ENCODE measurements at regions not wholly inside any gene's neighbourhood (a gene's known extent, or its start where the extent isn't known, plus 50 kb on each side); places are given as distances from the start of the nearest gene placed in this dataset.
"Not testable (repeated sequence)": the region's sequence is repeated elsewhere in the genome, so short reads cannot be mapped to it uniquely, and the experiment has no call there.

- DNase-seq (ENCODE audit: low spot score); FAIRE-seq: not testable (repeated sequence)
These were observed 1710.6 kb downstream of the TP53TG3F start for GRCh38 chr16:35170061-35170460.

GRCh38 chr16:35170610-35171009 lies 1711.2 kb downstream of the TP53TG3F start:
- no peak for DNase-seq (ENCODE audit: low spot score)
- no peak for FAIRE-seq

DNA sequence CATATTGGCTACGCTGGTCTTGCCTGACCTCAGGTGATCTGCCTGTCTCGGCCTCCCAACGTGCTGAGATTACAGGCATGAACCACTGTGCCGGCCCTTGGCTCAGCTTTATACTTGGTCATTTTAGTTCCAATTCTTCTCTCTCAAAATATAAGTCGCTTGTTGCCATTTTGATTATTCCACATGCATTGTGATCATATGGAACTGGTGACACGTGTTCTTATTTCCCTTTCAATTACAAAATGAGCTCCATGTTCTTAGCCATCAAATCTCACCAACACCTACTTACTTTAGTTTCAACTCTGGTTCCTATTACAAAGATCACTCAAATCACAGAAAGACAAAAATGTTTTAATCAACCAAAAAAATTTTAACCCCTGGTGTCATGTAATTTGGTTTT lies 1711.7 kb downstream of the TP53TG3F start:
- DNase-seq (ENCODE audit: low spot score) (no peak), FAIRE-seq (no peak)

- FAIRE-seq = no peak
- DNase-seq (ENCODE audit: low spot score) = no peak
These were observed 1713.9 kb downstream of the TP53TG3F start for GRCh38 chr16:35173295-35173694.

- FAIRE-seq (no peak), DNase-seq (ENCODE audit: low spot score) (no peak)
These were observed 1714.6 kb downstream of the TP53TG3F start for GRCh38 chr16:35174016-35174415.

GRCh38 chr16:35176449-35176848 lies 1717.0 kb downstream of the TP53TG3F start:
- FAIRE-seq (no peak), DNase-seq (ENCODE audit: low spot score) (no peak)

GRCh38 chr16:35177851-35178250 lies 1718.4 kb downstream of the TP53TG3F start:
- no peak for FAIRE-seq
- no peak for DNase-seq (ENCODE audit: low spot score)

GRCh38 chr16:35180970-35181369 lies 1721.6 kb downstream of the TP53TG3F start:
- DNase-seq (ENCODE audit: low spot score) (no peak), FAIRE-seq (no peak)

DNA sequence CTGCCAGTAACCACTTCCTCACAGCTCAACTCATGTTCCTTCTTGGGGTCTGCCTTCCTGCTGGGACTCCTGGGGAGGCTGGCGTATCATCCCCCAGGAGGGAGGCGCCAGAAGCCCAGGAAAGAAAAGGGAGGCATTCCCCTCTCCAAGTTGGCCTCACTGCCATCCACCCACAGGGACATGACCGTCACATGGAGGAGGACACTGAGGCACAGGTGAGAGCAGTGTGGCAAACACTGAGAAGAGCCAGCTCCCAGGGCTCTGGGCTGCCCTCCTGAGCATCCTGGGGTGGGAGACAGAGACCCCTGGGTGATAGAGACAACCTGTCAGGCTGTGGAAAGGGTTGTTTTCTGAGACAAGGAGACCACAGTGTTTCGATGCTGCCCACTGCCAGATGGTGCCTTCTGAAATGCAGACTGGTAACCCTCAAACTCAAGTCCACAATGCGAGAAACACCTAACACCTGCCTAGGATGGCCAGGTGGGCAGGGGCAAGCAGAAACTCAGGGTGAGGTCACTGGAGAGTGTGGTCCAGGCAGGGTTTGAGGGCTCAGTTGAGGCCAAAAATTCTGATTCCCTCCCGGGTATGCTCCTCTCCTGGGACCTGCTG lies 1722.1 kb downstream of the TP53TG3F start:
- DNase-seq (ENCODE audit: low spot score) (no peak), FAIRE-seq (no peak)

DNA sequence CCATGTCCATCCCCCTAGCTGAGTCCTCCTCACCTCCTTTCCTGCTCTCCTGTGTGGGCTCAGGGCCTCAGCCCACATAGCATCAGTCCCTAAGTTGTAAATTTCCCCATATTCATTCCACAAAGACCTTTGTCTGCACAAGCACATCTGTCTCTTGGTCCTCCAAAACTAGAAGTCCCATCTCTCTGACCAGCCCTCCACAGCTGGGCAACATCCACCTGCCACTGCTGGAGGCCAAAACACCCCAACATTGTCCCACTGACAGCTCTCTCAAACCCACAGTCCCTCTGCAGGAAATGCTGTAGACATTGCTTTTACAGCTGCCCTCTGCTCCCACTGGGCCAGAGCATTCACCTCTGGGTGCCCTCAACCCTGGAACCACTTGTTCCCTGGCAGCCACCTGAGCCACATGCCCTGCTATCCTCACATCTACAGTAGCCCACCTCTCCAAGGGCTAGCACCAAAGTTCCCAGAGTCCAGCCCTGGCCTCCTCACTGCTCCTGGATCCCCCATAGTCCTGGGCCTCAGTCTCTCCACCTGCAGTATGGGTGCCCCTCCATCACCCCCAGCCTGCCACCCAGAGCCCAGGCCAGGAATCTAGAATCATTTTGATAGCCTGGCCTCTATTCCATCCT lies 1722.7 kb downstream of the TP53TG3F start:
- no peak for DNase-seq (ENCODE audit: low spot score)
- no peak for FAIRE-seq

- FAIRE-seq = no peak
- no peak for DNase-seq (ENCODE audit: low spot score)
These were observed 1723.6 kb downstream of the TP53TG3F start for GRCh38 chr16:35182943-35183550.

- no peak for FAIRE-seq
- DNase-seq (ENCODE audit: low spot score) = no peak
These were observed 1725.0 kb downstream of the TP53TG3F start for GRCh38 chr16:35184356-35184870.

GRCh38 chr16:35185366-35186044 lies 1726.1 kb downstream of the TP53TG3F start:
- FAIRE-seq = no peak
- DNase-seq (ENCODE audit: low spot score) = no peak

- DNase-seq (ENCODE audit: low spot score) (no peak), FAIRE-seq (no peak)
These were observed 1726.8 kb downstream of the TP53TG3F start for GRCh38 chr16:35186045-35186759.

GRCh38 chr16:35187665-35188225 lies 1728.3 kb downstream of the TP53TG3F start:
- no peak for FAIRE-seq

GRCh38 chr16:35188288-35189155 lies 1729.1 kb downstream of the TP53TG3F start:
- FAIRE-seq (no peak), DNase-seq (ENCODE audit: low spot score) (no peak)

More at GRCh38 chr16:35187665-35188225, 1728.3 kb downstream of the TP53TG3F start:
- DNase-seq (ENCODE audit: low spot score) = no peak

DNA sequence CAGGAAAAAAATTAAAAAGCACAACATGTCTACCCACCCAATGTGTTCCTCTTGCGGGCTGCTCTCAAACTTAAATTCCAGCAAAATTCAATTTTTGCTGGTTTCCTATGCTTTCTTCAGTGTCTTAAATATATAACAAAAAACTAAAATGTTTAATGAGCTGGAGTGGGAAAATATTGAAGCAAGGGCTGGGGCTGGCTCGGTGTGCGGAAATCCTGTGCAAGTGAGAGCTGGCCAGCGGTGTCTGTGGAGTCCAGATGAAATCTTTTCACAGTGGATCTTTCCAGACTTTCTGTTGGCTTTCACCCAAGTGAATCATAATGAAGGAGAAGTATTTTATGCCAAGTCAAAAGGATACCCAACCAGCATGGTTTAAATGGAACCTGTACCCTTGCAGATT lies 1733.6 kb downstream of the TP53TG3F start:
- no peak for FAIRE-seq
- no peak for DNase-seq (ENCODE audit: low spot score)

DNA sequence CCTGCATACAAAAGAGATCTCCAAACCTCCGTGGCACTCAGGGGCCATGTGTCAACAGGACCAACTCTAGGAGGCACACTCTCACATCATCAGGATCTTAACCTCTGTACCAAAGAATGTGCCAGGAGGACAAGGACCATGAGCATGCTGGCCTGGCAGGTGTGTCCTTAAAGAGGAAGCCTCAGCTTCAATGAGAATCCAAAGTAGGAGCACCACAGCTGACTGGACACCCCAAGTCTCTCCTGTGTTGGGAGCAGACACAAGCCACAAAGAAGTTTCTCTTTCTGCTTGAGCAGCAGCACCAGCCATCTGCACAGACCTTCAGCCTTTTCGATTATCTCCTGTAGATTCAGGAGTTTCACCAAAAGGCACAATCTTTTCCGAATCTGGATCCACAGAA lies 1734.5 kb downstream of the TP53TG3F start:
- DNase-seq (ENCODE audit: low spot score) (no peak), FAIRE-seq (no peak)

DNA sequence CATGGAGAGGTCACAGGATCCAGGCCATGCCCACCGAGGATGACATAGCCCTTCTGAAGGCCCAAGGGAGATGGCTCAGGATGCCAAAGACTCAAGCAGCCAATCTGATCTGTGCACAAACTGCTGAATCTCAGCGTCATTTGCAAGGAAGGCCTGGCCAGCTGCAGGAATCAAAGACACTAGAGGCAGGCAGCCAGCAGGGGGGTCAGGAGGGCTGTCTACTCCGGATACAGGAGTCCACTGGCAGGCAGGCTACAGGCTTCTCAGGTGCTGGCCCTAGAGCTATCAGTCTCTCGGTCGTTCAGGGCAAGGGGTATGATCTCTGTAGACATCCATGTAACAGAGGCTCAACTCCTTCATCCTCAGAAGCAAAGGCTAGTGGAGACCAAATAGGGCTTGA lies 1735.3 kb downstream of the TP53TG3F start:
- no peak for FAIRE-seq

More for the DNA sequence above, 1735.3 kb downstream of the TP53TG3F start:
- DNase-seq (ENCODE audit: low spot score) = no peak

Measured in RCC 7860 (cell line).